ENCODE measurements at regions not wholly inside any gene's neighbourhood (a gene's known extent, or its start where the extent isn't known, plus 50 kb on each side); places are given as distances from the start of the nearest gene placed in this dataset.

DNA sequence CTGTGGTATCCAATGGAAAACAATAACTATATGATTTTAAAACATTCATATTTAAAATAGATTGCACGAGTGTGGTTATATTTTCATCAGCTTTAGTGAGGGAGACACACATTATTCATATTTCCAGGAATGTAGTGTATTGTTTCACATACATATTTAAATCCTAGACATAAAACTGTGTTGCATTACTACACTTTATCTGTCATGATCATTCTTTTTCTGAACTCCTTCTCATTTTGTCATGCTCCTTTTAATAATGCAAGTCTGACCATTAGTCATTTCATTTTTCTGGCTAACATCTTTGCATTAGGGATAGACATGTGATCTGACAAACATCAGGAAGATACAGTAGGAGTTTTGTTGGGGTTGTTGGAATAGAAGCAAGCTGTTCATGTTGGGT lies 1382.7 kb downstream of the PCDH7 start:
- H2BK5ac ChIP-seq (ENCODE audit: insufficient read length, low read length), result no peak overlapping the region
- no peaks in the 10 kb centered on the region for H3K79me1 ChIP-seq (ENCODE audit: insufficient read depth, low read depth, low read length, poor library complexity, severe bottlenecking)
- Mint-ChIP-seq H3K4me1 (peaks cover 7 to 10% of the 10 kb centered on the region in 2 experiments), H3K27ac (no peak overlapping the region), H3K36me3 (ENCODE audit: insufficient read depth in 1 of 3, low read depth in 3 of 3) (no peaks in the 10 kb centered on the region), H3K9me3 (no peaks in the 10 kb centered on the region), H3K27me3 (ENCODE audit: low read depth) (no peaks in the 10 kb centered on the region), H3K4me3 (no peak overlapping the region)
- no peaks in the 10 kb centered on the region for H3K27me3 ChIP-seq (ENCODE audit: insufficient read depth, low read length)
- no peak overlapping the region for H3K9ac ChIP-seq (ENCODE audit: extremely low read depth, insufficient read length, low read length)
- TF ChIP-seq, protein P1, sequence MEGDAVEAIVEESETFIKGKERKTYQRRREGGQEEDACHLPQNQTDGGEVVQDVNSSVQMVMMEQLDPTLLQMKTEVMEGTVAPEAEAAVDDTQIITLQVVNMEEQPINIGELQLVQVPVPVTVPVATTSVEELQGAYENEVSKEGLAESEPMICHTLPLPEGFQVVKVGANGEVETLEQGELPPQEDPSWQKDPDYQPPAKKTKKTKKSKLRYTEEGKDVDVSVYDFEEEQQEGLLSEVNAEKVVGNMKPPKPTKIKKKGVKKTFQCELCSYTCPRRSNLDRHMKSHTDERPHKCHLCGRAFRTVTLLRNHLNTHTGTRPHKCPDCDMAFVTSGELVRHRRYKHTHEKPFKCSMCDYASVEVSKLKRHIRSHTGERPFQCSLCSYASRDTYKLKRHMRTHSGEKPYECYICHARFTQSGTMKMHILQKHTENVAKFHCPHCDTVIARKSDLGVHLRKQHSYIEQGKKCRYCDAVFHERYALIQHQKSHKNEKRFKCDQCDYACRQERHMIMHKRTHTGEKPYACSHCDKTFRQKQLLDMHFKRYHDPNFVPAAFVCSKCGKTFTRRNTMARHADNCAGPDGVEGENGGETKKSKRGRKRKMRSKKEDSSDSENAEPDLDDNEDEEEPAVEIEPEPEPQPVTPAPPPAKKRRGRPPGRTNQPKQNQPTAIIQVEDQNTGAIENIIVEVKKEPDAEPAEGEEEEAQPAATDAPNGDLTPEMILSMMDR (conservative IDR thresholded peaks at IDR 0.05), result no peak
- no peak overlapping the region for H2AFZ ChIP-seq (ENCODE audit: low read length)
- no peak overlapping the region for H2BK12ac ChIP-seq (ENCODE audit: insufficient read length, low read depth, low read length)
- no peak overlapping the region for H3T11ph ChIP-seq (ENCODE audit: low read length)
- H2BK120ac ChIP-seq (ENCODE audit: low read depth, low read length, poor library complexity, severe bottlenecking), result no peak overlapping the region
- H4K5ac ChIP-seq (ENCODE audit: insufficient read length, low read depth, low read length), result no peak overlapping the region
- H3K23me2 ChIP-seq (ENCODE audit: insufficient read length, low read depth, low read length, poor library complexity, severe bottlenecking), result no peaks in the 10 kb centered on the region
- no peak overlapping the region for H3K23ac ChIP-seq (ENCODE audit: insufficient read length, low read depth, low read length)
- H2BK20ac ChIP-seq (ENCODE audit: low read depth, low read length, poor library complexity, severe bottlenecking), result no peak overlapping the region
- no peak overlapping the region for H3K4ac ChIP-seq (ENCODE audit: low read depth, low read length)
- no peaks in the 10 kb centered on the region for H3K79me2 ChIP-seq (ENCODE audit: insufficient read depth, low read length)
- H4K20me1 ChIP-seq (ENCODE audit: control insufficient read depth, insufficient read depth, insufficient read length), result no peaks in the 10 kb centered on the region
- no peak overlapping the region for H3K27ac ChIP-seq (ENCODE audit: insufficient read length, low read depth, low read length)
- H3K4me1 ChIP-seq (ENCODE audit: insufficient read depth, low read length), result no peaks in the 10 kb centered on the region
- no peak overlapping the region for H3K14ac ChIP-seq (ENCODE audit: insufficient read depth, low read length)
- H2BK15ac ChIP-seq (ENCODE audit: low read depth, low read length), result no peak overlapping the region
- H3K18ac ChIP-seq (ENCODE audit: insufficient read length, low read depth, low read length), result no peak overlapping the region
- DNase-seq, result no peak
- H4K8ac ChIP-seq (replicated peaks; ENCODE audit: insufficient read length, low read depth, low read length), result no peak overlapping the region
- no peak overlapping the region for H3K4me2 ChIP-seq (ENCODE audit: insufficient read depth, insufficient read length, low read length)
- no peak overlapping the region for H2AK5ac ChIP-seq (ENCODE audit: insufficient read length, low read length)
- no peak overlapping the region for H3K56ac ChIP-seq (ENCODE audit: insufficient read length, low read depth, low read length)
- no CpG with 5 or more reads among the region's 1 CpG for WGBS (ENCODE audit: extremely low coverage, insufficient read length, low lambda C conversion rate)
- no peaks in the 10 kb centered on the region for H3K9me3 ChIP-seq (ENCODE audit: control insufficient read depth, low read depth, low read length)
- no peak overlapping the region for H4K91ac ChIP-seq (ENCODE audit: insufficient read length, low read depth, low read length)

Measured in H9 (cell line).